GM18517 (cell line): ENCODE measurements at regions not wholly inside any gene's neighbourhood (a gene's known extent, or its start where the extent isn't known, plus 50 kb on each side); places are given as distances from the start of the nearest gene placed in this dataset.

ENCODE experiments used
- ATAC-seq: cut with Tn5 transposase; IDR thresholded peaks from one replicate; pipeline ENCODE4 v1.9.1; 2021; ENCODE audit warnings: mild to moderate bottlenecking, moderate library complexity; ENCODE audit not compliant: unreplicated experiment

GRCh38 chr7:9186730-9187129 lies 753.3 kb downstream of the NXPH1 start:
- no peak for ATAC-seq

- ATAC-seq = no peak
These were observed 756.3 kb downstream of the NXPH1 start for GRCh38 chr7:9189703-9190102.

- no peak for ATAC-seq
These were observed 759.6 kb downstream of the NXPH1 start for GRCh38 chr7:9192969-9193368.

DNA sequence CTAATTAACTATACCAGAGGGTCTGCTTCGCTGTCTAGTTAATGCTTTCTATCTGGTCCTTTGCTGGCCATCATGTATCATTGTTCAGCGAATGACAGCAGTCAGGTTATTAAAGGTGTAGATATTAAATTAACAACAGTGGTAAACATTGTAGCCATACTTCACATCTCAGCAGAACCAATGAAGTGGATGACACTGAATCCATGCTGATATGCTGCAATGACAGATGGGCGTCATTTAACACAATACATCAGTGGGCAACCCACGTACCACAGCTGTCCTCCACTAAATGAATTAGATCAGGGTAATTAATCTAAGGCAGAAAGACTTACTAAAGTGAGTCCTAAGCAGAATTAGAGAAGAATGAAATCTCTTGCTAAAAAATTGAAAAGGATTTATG lies 767.2 kb downstream of the NXPH1 start:
- ATAC-seq = no peak

DNA sequence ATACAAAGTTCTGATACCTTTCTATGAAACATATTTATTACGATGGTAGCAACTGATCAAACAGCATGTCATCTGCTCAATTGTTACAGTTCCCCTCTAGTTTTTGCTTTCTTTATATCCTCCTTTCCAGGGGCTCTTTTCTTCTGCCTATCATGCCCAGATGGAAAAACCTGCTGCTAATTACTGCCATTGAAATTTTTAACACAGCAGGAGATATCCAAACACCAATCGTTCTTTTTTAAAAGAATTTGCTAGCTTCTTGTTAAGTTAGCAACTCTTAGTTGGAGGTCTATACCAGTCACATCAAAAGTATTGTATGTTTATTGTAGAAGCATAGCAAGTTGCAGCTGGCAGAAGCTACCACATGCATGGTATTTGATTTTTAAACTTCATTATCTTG lies 768.5 kb downstream of the NXPH1 start:
- ATAC-seq = no peak

DNA sequence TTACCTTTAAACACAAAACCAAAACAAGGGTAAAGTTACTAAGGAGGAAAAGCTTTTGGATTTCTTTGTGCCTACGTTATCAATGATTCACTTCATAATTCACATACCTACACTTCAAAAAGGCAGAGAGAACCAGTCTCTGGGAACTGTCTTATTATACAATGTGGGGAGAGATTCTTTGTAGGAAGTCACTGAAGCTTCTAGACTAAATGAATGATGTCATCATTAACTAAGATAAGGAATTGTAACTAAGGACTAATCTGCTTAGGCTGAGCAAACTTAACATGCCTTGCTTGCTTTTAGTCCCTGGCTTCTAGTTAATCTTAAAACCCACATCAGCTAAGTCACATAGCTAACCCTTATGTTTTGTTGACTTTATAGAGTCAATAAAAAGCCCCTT lies 771.2 kb downstream of the NXPH1 start:
- no peak for ATAC-seq

- no peak for ATAC-seq
These were observed 776.7 kb downstream of the NXPH1 start for GRCh38 chr7:9210114-9210513.

- ATAC-seq = no peak
These were observed 783.8 kb downstream of the NXPH1 start for GRCh38 chr7:9217204-9217603.

DNA sequence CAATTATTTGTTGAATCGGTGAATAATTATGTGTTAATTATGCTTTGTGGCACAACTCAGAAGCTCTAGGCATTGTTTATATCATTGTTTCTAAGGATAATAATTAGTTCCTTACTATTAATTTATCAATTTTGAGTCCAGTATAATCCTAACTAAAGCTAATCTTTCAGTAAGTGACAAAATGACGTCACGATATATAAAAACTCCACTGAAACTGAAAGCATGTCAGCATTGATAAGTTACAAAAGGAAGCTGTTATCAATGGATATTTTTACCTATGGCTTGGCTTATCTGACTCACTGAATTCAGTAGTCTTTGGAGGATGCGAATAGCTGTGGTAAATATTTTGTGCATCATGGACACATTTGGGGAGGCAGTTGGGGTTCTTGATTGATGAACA lies 793.1 kb downstream of the NXPH1 start:
- no peak for ATAC-seq

- no peak for ATAC-seq
These were observed 798.3 kb downstream of the NXPH1 start for GRCh38 chr7:9231630-9232121.

DNA sequence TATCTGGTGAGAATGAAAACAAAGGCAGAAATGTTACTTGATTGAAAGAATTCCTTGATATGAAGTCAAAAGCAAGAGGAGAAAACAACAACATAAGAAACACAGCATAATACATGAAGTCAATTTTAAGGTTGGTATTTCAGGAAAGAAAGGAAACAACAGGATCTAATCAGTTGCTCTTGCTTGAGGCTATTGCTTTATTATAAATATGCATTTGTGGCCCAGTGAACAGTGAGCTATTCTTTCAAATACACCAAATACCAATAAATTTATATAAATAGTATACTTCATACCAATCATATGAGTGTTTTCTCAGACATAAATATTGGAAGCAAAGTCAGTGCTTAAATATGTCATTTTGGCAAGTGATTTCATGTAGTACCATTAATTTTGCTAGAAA lies 806.6 kb downstream of the NXPH1 start:
- ATAC-seq = no peak

DNA sequence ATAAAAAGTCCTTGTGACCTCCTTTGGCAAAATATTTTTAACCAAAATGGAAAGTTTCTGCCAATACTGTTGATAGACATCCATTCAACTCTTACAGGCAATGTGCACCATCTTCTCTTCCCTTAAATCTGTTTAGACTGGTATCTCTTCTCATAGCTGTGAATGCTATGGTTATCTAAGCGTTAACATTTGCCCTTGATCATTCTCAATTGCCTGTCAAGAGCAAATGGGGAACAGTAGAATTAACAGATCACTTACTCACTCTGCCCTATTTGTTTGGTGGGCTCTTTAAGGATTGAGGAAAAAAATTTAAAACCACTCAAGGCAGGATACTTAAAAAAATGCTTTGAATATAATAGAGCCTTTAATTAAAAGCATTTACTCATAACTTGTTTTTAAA lies 808.4 kb downstream of the NXPH1 start:
- ATAC-seq = no peak

- ATAC-seq = no peak
These were observed 809.2 kb downstream of the NXPH1 start for GRCh38 chr7:9242636-9243035.

GRCh38 chr7:9250876-9251275 lies 817.5 kb downstream of the NXPH1 start:
- ATAC-seq = no peak

- no peak for ATAC-seq
These were observed 831.0 kb downstream of the NXPH1 start for GRCh38 chr7:9264395-9264794.

GRCh38 chr7:9280088-9280487 lies 846.7 kb downstream of the NXPH1 start:
- no peak for ATAC-seq

DNA sequence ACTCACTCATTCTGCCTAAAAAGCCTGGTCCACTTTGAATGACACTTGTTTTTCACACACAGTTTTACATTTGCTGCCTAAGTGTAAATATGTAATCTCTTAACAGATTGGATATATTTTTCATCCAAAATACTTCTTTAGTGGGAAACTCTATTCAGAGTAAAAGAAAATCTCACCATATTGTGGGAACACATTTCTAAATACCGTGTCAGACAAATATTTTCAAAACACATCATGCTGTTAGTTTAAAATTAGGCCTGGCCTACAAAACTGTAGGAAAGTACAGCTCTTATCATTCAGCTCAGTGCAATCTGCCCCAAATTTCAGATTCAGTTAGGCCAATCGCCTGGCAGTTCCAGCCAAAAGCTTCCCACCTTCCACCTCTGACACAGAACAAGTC lies 849.8 kb downstream of the NXPH1 start:
- ATAC-seq = no peak

DNA sequence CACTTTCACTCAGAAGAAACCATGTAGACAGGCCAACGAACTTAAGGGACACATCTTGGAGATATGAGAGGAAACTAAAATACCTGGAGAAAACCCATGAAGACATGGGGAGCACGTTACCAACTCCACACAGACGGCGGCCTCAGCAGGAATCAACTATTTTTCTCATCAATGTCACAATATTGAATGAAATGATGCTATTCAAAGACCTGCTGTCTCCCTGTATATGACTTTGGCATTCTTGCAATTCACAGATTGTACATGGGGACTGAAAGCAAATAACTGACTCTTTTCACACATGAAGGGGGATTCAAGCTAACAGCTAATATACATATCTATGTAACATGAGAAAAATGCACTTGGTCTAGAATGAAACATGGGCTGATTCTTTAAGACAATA lies 869.0 kb downstream of the NXPH1 start:
- ATAC-seq = no peak

- ATAC-seq = no peak
These were observed 873.7 kb downstream of the NXPH1 start for GRCh38 chr7:9307131-9307530.

GRCh38 chr7:9324513-9324912 lies 891.1 kb downstream of the NXPH1 start:
- ATAC-seq = no peak

DNA sequence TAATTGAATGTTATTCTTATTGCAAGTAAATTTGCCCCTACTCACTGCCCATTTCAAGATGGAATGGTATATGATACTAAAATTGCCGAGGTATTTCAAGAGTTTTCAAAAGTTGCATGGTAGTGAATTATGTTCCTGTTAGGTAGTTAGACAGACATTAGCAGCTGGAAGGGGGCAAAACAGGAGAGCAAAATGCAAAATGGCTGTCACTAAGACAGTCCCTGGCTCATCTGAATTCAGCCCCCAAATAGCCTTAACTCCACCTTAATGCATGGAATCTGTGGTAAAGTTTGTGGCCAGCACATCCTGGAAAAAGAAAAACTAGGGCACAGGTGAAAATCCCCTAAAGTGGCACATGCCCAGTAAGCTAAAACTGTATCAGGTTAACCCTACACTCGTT lies 894.9 kb downstream of the NXPH1 start:
- ATAC-seq = no peak

- no peak for ATAC-seq
These were observed 916.2 kb downstream of the NXPH1 start for GRCh38 chr7:9349625-9350024.

GRCh38 chr7:9391221-9391620 lies 957.8 kb downstream of the NXPH1 start:
- no peak for ATAC-seq

GRCh38 chr7:9391984-9392383 lies 958.6 kb downstream of the NXPH1 start:
- ATAC-seq = no peak
